ENCODE measurements at regions not wholly inside any gene's neighbourhood (a gene's known extent, or its start where the extent isn't known, plus 50 kb on each side); places are given as distances from the start of the nearest gene placed in this dataset.

DNA sequence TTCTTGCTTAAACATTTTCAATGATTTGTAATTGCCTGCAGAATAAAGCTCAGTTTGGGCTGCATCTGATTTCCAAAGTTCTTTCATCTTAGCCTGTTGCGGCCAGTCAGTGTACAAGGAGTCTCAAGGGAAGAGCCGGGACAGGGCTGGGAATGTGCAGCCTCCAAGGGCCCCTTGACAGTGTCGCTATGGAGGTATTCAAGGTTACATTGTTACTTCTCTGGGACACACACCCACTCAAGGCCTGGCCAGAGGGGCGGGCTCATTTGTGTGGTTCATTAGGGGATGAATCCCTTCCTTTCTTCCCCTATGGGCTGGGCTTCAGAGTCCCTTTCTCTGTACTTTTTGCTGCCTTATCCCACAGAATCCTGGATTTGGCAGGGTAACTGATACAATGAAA, 107.6 kb upstream of the CSF3R start:
- intact Hi-C loops (cut with DNase I), result no loop called here
- Histone ChIP-seq H3K9me3 (no peaks in the 10 kb centered on the region), H3K36me3 (no peaks in the 10 kb centered on the region), H3K4me3 (no peak overlapping the region), H3K27ac (no peak overlapping the region), H3K4me1 (no peaks in the 10 kb centered on the region), H3K27me3 (peaks cover 0 to 99% (median 90%) of the 10 kb centered on the region in 7 donors)
- TF ChIP-seq, protein P1, sequence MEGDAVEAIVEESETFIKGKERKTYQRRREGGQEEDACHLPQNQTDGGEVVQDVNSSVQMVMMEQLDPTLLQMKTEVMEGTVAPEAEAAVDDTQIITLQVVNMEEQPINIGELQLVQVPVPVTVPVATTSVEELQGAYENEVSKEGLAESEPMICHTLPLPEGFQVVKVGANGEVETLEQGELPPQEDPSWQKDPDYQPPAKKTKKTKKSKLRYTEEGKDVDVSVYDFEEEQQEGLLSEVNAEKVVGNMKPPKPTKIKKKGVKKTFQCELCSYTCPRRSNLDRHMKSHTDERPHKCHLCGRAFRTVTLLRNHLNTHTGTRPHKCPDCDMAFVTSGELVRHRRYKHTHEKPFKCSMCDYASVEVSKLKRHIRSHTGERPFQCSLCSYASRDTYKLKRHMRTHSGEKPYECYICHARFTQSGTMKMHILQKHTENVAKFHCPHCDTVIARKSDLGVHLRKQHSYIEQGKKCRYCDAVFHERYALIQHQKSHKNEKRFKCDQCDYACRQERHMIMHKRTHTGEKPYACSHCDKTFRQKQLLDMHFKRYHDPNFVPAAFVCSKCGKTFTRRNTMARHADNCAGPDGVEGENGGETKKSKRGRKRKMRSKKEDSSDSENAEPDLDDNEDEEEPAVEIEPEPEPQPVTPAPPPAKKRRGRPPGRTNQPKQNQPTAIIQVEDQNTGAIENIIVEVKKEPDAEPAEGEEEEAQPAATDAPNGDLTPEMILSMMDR (IDR thresholded peaks at IDR 0.05), result no peak
- ATAC-seq (no peak), DNase-seq (no peak)
- WGBS, 2 donors, result 45 to 52% methylated on average over 4 of the region's 4 CpGs

DNA sequence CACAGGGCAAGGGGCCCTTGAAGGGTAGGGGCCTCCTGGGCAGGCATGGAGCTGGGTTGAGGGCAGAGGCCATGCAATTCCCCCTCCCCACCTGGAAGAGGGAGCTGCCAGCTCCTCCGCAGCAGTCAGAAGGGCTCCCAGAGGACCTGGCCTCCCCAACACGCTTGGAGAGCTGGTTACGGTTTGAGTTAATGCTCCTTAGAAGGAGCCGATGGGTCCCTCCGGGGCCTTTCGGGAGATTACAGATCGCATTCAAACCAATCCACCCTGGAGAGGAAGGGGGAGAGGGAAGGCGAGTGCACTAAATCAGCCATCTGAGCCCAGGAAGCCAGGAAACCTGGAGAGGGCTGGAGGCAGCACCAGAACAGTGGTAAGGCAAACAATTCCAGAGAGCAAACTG, 106.3 kb upstream of the CSF3R start:
- Histone ChIP-seq H3K27ac (no peak overlapping the region), H3K36me3 (no peaks in the 10 kb centered on the region), H3K9me3 (no peaks in the 10 kb centered on the region), H3K4me3 (no peak overlapping the region), H3K4me1 (no peaks in the 10 kb centered on the region), H3K27me3 (peaks cover 0 to 99% (median 92%) of the 10 kb centered on the region in 7 donors)
- intact Hi-C loops (cut with DNase I), result loop anchor here in 1 of 10 donors (10.0 kb wide), 1 partner anchor 846 kb away; no protein-coding TSS in a partner anchor
- TF ChIP-seq, protein P1 (IDR thresholded peaks at IDR 0.05), result no peak
- DNase-seq (no peak), ATAC-seq (no peak)
- WGBS, 2 donors, result 42 to 49% methylated on average over 8 of the region's 8 CpGs

DNA sequence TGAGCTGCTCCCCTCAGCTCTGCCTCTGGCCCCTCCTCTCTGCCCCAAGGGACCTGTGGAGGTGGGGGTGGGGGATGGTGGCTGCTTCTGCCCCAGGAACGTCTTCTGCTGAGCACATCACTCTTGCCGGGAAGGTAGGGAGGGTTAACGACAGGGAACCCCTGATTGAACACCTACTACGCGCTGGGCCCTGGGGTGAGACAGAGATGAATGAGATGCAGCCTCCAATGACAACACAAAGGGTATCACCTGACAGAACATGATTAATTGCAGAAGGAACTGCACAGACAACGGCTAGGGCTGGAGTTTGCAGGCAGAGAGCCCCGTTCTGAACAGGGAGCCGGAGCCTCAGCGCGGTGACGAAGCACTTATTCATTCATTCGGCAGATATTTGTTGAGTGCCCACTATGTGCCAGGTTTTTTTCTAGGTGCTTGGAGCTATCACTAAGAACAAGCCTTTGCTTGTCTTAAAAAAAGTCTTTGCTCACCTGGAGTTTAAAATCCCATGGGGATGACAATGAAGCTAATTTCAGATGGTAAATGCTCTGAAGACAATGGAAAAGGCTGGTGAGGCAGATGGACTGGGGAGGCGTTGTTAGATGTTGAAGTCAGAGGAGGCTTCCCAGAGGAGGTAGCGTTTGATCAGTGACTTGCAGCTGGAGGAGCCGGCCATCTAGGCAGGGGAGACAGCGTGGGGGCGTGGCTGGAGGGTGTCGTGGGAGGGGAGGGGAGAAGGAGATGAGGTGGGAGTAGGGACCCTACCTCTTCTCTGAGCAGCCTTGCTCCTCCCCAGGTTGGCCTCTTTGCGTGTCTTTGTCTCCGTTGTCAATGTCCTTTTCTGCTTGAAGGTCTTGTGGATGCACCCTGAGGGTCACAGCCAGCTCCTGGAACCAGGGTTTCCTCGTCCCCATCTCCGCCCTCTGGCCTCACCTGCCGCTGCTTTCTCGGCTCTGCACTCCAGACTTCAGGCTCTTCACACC, 103.1 kb upstream of the CSF3R start:
- Histone ChIP-seq H3K9me3 (no peaks in the 10 kb centered on the region), H3K4me3 (no peak overlapping the region), H3K4me1 (no peaks in the 10 kb centered on the region), H3K36me3 (no peaks in the 10 kb centered on the region), H3K27ac (no peak overlapping the region), H3K27me3 (peaks cover 0 to 94% (median 83%) of the 10 kb centered on the region in 7 donors)
- DNase-seq, result no peak
- no peak for ATAC-seq
- intact Hi-C loops (cut with DNase I), result loop anchor here in 1 of 10 donors (10.0 kb wide), 1 partner anchor 849 kb away; no protein-coding TSS in a partner anchor
- WGBS, 2 donors, result 25 to 31% methylated on average over 24 of the region's 24 CpGs
- TF ChIP-seq, protein P1 (IDR thresholded peaks at IDR 0.05), result no peak

DNA sequence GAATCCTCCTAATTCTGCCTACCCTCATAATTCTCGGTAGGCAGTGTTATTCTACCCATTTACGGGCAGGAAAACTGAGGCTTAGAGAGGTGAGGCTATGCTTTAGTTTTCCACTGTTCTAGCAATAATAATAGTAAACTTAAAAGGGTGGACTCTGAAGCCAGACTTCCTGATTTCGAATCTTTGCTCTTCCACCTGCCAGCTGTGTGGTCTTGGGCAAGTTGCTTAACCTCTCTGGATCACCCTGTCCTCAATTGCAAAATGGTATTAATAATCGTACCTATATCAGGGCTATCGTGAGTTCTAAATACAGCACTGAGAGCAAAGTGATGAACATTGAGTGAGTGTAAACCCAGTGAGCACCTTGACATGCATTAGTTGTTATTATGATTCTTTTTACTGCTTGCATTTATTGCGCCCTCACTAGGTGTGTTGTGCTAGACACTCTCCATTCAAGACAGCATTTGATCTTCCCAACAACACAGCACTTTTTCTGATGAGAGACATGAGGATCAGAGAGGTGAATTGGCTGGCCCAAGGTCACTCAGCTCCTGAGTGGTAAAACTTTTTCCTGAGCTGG, 102.3 kb upstream of the CSF3R start:
- TF ChIP-seq, protein P1 (IDR thresholded peaks at IDR 0.05), result no peak
- Histone ChIP-seq H3K9me3 (no peaks in the 10 kb centered on the region), H3K4me3 (no peak overlapping the region), H3K27ac (no peak overlapping the region), H3K27me3 (peaks cover 0 to 92% (median 83%) of the 10 kb centered on the region in 7 donors), H3K4me1 (no peaks in the 10 kb centered on the region), H3K36me3 (no peaks in the 10 kb centered on the region)
- intact Hi-C loops (cut with DNase I), result loop anchor here in 1 of 10 donors (10.0 kb wide), 1 partner anchor 850 kb away; no protein-coding TSS in a partner anchor
- ATAC-seq (no peak), DNase-seq (no peak)
- 75 to 78% methylated on average over 6 of the region's 6 CpGs for whole genome bisulfite sequencing, 2 donors
